Urinary bladder (tissue), 3 donors: ENCODE measurements at regions not wholly inside any gene's neighbourhood (a gene's known extent, or its start where the extent isn't known, plus 50 kb on each side); places are given as distances from the start of the nearest gene placed in this dataset.

Experiments
- DNase-seq: peaks from one replicate; pipeline ENCODE4 v3.0.0-alpha.2; 2015; ENCODE audit errors: extremely low spot score
- H3K27ac ChIP-seq: one replicate; pipeline ENCODE4 v1.5.1; 2013; ENCODE audit warnings: low read depth, mild to moderate bottlenecking, moderate library complexity
- H3K36me3 ChIP-seq: one replicate; pipeline ENCODE4 v1.6.1; 2013; ENCODE audit warnings: mild to moderate bottlenecking, moderate library complexity; ENCODE audit not compliant: insufficient read depth
- H3K4me1 ChIP-seq: one replicate; pipeline ENCODE4 v1.6.1; 2013; ENCODE audit warnings: mild to moderate bottlenecking, moderate library complexity; ENCODE audit not compliant: insufficient read depth
- H3K4me3 ChIP-seq: one replicate; pipeline ENCODE4 v1.5.1; 2013; ENCODE audit warnings: low read depth, low read length
- WGBS: extraction: QIAGEN DNeasy Blood & Tissue Kit; methylation state at CpG from one replicate; pipeline ENCODE4 v1.1.7; 2013; 5-methylcytosine and 5-hydroxymethylcytosine counted together
- donor health status: healthy with polysubstance abuse.
- donor health status: healthy.

DNA sequence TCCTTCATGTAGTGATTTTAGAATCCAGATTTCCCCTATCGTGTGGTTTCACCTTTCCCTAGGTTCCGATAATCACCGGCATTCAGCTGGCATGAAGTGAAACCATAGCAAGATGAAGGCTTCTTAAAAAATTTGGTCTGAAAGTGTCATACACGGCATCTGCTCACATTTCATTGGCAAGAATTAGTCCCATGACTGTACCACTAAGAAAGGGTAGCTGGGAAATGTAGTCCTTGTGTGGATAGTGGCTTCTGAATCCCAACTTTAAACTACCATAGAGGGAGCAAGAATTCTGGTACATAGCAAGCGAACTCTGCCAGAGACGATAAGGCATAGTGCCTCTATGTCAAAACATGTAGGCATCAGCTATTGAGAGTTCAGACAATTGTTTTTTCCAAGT is 360.1 kb upstream of the TBX3 start:
- H3K27ac ChIP-seq = no peak overlapping the region
- H3K4me1 ChIP-seq = no peaks in the 10 kb centered on the region
- no peaks in the 10 kb centered on the region for H3K36me3 ChIP-seq
- DNase-seq = no peak
- no peak overlapping the region for H3K4me3 ChIP-seq
- 88% methylated on average over 6 of the region's 6 CpGs for WGBS

GRCh38 chr12:115043079-115043478 is 359.1 kb upstream of the TBX3 start:
- Histone ChIP-seq H3K27ac (no peak overlapping the region), H3K4me3 (no peak overlapping the region), H3K36me3 (no peaks in the 10 kb centered on the region), H3K4me1 (no peaks in the 10 kb centered on the region)
- no peak for DNase-seq
- 90% methylated on average over 4 of the region's 4 CpGs for WGBS

GRCh38 chr12:115042341-115042740 is 358.4 kb upstream of the TBX3 start:
- no peak for DNase-seq
- Histone ChIP-seq H3K27ac (no peak overlapping the region), H3K36me3 (no peaks in the 10 kb centered on the region), H3K4me1 (no peaks in the 10 kb centered on the region), H3K4me3 (no peak overlapping the region)

DNA sequence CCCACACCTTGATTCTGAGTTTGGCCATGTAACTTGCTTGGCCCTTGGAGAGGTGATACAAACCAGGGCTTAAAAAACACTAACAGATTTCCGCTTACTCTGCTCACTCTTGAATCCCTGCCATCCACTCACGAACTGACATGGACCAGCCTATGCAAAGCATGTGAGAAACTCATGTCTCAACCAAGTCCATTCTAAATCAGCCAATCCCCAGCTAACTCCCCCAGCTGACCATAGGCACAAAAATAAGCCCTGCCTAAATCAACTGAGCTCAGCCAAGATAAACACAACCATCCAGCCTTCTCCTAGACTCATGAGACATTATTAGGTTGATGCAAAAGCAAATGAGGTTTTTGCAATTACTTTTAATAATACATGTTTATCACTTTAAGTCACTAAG is 353.9 kb upstream of the TBX3 start:
- Histone ChIP-seq H3K36me3 (no peaks in the 10 kb centered on the region), H3K4me1 (no peaks in the 10 kb centered on the region), H3K27ac (no peak overlapping the region), H3K4me3 (no peak overlapping the region)
- no peak for DNase-seq
- 49% methylated on average over 2 of the region's 2 CpGs for WGBS

DNA sequence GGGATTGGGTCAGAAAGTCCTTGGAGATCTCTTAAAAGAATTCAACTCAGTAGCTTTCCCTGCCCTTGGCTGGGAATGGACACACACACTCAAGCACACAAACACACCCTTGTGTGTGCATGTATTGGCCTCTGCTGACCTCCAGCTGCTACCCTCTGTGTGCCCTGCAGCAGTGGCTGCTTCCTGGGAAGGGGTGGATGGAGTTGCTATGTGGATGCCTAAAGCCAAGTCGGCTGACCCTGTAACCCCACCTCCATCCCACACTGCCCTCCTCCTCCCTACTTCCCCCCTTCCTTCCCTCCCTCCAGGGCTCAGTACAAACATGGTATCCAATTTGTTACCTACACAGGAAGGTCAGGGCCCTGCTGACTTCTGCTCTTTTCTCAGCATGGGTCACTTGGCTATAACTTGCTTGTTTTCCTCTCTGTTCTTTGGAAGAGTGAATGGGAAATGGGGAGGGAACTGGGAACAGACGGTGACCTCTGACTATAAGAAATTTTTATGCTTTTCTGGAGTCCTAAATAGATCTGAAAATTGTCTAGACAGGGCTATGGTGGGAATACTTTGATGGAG is 351.6 kb upstream of the TBX3 start:
- Histone ChIP-seq H3K4me1 (no peaks in the 10 kb centered on the region), H3K36me3 (no peaks in the 10 kb centered on the region), H3K4me3 (no peak overlapping the region), H3K27ac (no peak overlapping the region)
- DNase-seq = no peak
- 37% methylated on average over 2 of the region's 2 CpGs for WGBS

- no peak for DNase-seq
- Histone ChIP-seq H3K36me3 (no peaks in the 10 kb centered on the region), H3K27ac (no peak overlapping the region), H3K4me3 (no peak overlapping the region), H3K4me1 (no peaks in the 10 kb centered on the region)
- 83% methylated on average over 3 of the region's 3 CpGs for WGBS
Measured at GRCh38 chr12:115032521-115032920, 348.5 kb upstream of the TBX3 start.

DNA sequence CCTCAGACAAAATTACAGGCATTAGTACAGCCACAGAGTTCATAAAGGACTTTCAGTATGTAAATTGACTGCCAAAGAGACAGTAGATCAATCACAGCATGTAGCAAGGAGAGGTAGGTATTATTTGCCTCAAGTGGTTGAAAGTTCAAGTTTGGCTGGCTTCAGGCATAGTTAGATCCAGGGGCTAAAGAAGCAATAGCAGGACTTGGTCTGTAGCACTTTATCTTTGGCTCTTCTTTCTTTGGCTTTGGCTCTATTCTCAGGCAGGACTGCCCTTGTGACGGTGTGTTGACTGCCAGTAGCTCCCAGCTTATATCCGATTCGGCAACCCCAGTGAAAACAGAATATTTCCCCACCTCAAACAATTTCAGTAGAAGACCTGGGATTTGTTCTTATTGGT is 346.0 kb upstream of the TBX3 start:
- WGBS = 99% methylated on average over 3 of the region's 3 CpGs
- Histone ChIP-seq H3K4me1 (no peaks in the 10 kb centered on the region), H3K36me3 (no peaks in the 10 kb centered on the region), H3K4me3 (no peak overlapping the region), H3K27ac (no peak overlapping the region)
- DNase-seq = no peak

DNA sequence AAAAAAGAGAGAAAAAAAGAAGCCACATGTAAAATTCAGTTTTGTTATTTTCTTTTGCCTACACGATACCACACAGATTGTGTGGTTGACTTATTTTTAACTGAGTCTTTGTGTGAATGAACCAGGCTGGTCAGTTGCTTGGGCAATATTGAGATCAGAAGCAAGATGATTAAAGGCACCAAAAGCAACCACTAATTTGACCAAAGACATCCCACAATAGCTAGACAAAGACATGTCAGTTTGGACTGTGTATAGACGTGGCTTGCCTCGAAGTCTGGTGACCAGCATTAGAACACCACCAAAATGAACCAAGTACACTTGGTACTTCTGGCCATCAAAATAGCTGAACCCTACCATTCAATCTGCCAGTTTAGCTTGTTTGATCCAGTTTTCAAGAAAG is 340.6 kb upstream of the TBX3 start:
- Histone ChIP-seq H3K4me1 (no peaks in the 10 kb centered on the region), H3K36me3 (no peaks in the 10 kb centered on the region), H3K4me3 (no peak overlapping the region), H3K27ac (no peak overlapping the region)
- whole genome bisulfite sequencing = 94% methylated on average over 3 of the region's 3 CpGs
- DNase-seq = no peak

DNA sequence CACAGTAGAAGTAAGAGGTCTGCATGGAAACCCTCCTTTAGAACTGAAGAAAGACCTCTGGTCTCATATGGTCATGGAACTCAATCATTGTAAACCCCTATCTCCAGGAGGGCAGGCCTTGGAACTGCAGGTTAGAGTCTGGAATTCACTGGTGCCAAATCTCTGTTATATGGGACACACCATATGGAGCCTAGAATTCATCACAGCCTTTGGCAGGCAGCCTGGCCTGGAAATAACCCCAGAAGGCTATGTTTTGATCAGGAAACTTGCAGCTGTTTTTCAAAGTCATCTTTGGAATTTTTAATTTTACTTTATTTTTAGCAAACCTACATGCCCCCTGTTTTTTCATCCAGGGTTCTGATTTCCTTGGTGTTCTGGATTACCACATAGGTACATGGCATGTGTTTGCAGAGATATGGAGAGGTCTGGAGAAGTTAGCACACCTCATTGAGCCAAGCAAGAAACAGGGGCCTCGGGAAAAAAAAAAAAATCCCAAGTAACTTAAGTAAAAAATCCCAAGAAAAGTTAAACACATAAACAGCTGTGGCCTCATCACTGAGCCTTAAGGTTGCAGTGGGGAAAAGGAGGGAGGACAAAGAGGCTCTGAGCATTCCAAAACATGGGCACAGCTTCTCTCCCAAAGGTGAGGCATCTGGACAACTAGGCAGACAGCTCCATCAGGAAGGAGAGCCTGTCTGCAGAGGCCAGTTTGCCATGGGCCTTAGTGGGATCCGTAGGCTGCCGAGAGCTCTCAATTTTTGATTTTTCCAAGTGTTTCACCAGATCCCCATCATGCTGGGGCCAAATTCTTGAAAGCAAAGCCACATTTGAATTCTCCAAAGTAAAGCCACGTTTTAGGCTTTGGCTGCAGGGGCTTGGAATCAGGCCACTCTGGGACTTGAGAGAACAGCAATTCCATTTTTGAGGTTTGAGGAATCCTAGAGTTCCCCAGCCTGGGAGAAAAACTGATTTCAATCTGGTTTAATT is 339.6 kb upstream of the TBX3 start:
- H3K4me1 ChIP-seq = no peaks in the 10 kb centered on the region
- DNase-seq = no peak
- no peak overlapping the region for H3K4me3 ChIP-seq
- 43% methylated on average over 4 of the region's 4 CpGs for WGBS
- H3K27ac ChIP-seq = no peak overlapping the region
- H3K36me3 ChIP-seq = no peaks in the 10 kb centered on the region

GRCh38 chr12:115020091-115020490 is 336.1 kb upstream of the TBX3 start:
- no peak for DNase-seq
- no peak overlapping the region for H3K27ac ChIP-seq

DNA sequence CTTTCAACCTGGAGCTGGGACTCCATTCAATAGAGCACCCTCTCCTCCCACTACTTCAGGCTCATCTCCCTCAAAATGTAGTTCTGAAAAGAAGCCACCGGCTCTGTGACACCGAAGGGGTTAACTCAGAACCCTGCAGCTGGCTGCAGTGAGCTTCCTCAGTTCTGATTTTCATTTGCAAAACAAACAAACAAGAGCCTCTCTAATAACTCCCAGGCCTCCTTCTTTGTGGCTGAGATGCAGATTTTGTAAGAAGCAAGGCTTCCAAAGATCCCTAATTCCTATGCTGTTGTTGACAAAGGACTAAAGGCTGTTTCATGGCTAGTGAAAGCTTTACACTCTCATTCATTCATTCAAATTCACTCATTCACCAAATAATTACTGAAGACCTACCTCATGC is 333.4 kb upstream of the TBX3 start:
- WGBS = 78% methylated on average over 2 of the region's 2 CpGs
- Histone ChIP-seq H3K4me1 (no peaks in the 10 kb centered on the region), H3K36me3 (no peaks in the 10 kb centered on the region), H3K27ac (no peak overlapping the region), H3K4me3 (no peak overlapping the region)
- DNase-seq = no peak

More at GRCh38 chr12:115020091-115020490, 336.1 kb upstream of the TBX3 start:
- no peaks in the 10 kb centered on the region for H3K4me1 ChIP-seq
- no peaks in the 10 kb centered on the region for H3K36me3 ChIP-seq
- no peak overlapping the region for H3K4me3 ChIP-seq

- WGBS = 55% methylated on average over 15 of the region's 15 CpGs
- Histone ChIP-seq H3K4me1 (no peaks in the 10 kb centered on the region), H3K36me3 (no peaks in the 10 kb centered on the region), H3K4me3 (no peak overlapping the region), H3K27ac (no peak overlapping the region)
- DNase-seq = peak; percentile 74
Measured at GRCh38 chr12:115013236-115013981, 329.4 kb upstream of the TBX3 start.

GRCh38 chr12:115012861-115013235 is 328.9 kb upstream of the TBX3 start:
- Histone ChIP-seq H3K36me3 (no peaks in the 10 kb centered on the region), H3K27ac (no peak overlapping the region), H3K4me3 (no peak overlapping the region), H3K4me1 (no peaks in the 10 kb centered on the region)
- WGBS = 78% methylated on average over 11 of the region's 11 CpGs
- no peak for DNase-seq

DNA sequence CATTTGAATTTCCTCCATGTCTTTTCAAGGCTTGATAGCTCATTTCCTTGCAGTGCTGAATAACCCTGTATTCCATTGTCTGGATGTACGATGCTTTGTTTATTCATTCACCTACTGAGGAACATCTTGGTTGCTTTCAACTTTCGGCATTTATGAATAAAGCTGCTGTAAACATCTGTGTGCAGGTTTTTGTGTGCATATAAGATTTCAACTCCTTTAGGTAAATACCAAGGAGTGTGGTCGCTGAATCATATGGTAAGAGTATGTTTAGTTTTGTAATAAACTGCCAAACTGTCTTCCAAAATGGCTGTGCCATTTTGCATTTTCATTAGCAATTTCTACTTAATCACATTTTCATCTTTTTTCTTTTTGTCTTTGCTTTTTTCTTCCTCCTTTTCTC is 327.7 kb upstream of the TBX3 start:
- Histone ChIP-seq H3K36me3 (no peaks in the 10 kb centered on the region), H3K27ac (no peak overlapping the region), H3K4me1 (no peaks in the 10 kb centered on the region), H3K4me3 (no peak overlapping the region)
- 78% methylated on average over 3 of the region's 3 CpGs for WGBS
- no peak for DNase-seq
